DOHH2 (cell line): ENCODE measurements at regions not wholly inside any gene's neighbourhood (a gene's known extent, or its start where the extent isn't known, plus 50 kb on each side); places are given as distances from the start of the nearest gene placed in this dataset.

Experiments
- H3F3A ChIP-seq: fragments of 200-600 bp; sonication (generic), shearing (Covaris generic); 2 replicates; pipeline ENCODE4 v1.6.0; 2016; ENCODE audit warnings: antibody characterized with exemption, mild to moderate bottlenecking; ENCODE audit not compliant: control insufficient read depth, insufficient read depth
- H3K27ac ChIP-seq: fragments of 200-600 bp; sonication (generic); 2 replicates; pipeline ENCODE4 v1.5.1; 2014; ENCODE audit warnings: low read depth, mild to moderate bottlenecking, low read length, moderate library complexity
- H3K27me3 ChIP-seq: fragments of 200-600 bp; sonication (generic); 2 replicates; pipeline ENCODE4 v1.6.1; 2014; ENCODE audit warnings: mild to moderate bottlenecking, low read length, mixed read lengths; ENCODE audit not compliant: control insufficient read depth
- H3K36me3 ChIP-seq: fragments of 200-600 bp; sonication (generic); 2 replicates; pipeline ENCODE4 v1.6.1; 2014; ENCODE audit warnings: mild to moderate bottlenecking, low read length, moderate library complexity, mixed read lengths; ENCODE audit not compliant: control insufficient read depth
- H3K4me1 ChIP-seq: fragments of 200-600 bp; sonication (generic); 2 replicates; pipeline ENCODE4 v1.6.1; 2014; ENCODE audit warnings: mild to moderate bottlenecking, low read length, mixed read lengths; ENCODE audit not compliant: control insufficient read depth
- H3K4me2 ChIP-seq: fragments of 200-600 bp; sonication (generic); 2 replicates; pipeline ENCODE4 v1.6.0; 2014; ENCODE audit warnings: mild to moderate bottlenecking, low read length, moderate library complexity
- H3K4me3 ChIP-seq: fragments of 200-600 bp; sonication (generic); 2 replicates; pipeline ENCODE4 v1.5.1; 2014; ENCODE audit warnings: mild to moderate bottlenecking, low read length, mixed read lengths
- H3K79me2 ChIP-seq: fragments of 200-600 bp; sonication (generic); 2 replicates; pipeline ENCODE4 v1.6.1; 2014; ENCODE audit warnings: mild to moderate bottlenecking, low read length, mixed read lengths; ENCODE audit not compliant: control insufficient read depth
- H3K9me2 ChIP-seq: fragments of 200-600 bp; sonication (generic); replicated peaks from 2 replicates; pipeline ENCODE4 v1.6.1; 2014; ENCODE audit warnings: mild to moderate bottlenecking, low read length, mixed read lengths; ENCODE audit not compliant: control insufficient read depth
- H3K9me3 ChIP-seq: fragments of 200-600 bp; sonication (generic); 2 replicates; pipeline ENCODE4 v1.6.1; 2014; ENCODE audit warnings: antibody characterized with exemption, low read length, mixed read lengths; ENCODE audit not compliant: control insufficient read depth, insufficient read depth
- H4K20me1 ChIP-seq: fragments of 200-600 bp; sonication (generic); 2 replicates; pipeline ENCODE4 v1.6.0; 2014; ENCODE audit warnings: low read depth, mild to moderate bottlenecking, antibody characterized with exemption, low read length, moderate library complexity; ENCODE audit not compliant: control insufficient read depth, insufficient read depth
- EZH2phosphoT487 ChIP-seq: fragments of 200-600 bp; sonication (generic); IDR thresholded peaks from 2 replicates; pipeline ENCODE4 v1.6.1; 2017; ENCODE audit warnings: borderline replicate concordance, mild to moderate bottlenecking, antibody characterized with exemption, low read length, moderate library complexity, mixed read lengths
- TF ChIP-seq, protein P1 (sequence below): fragments of 200-600 bp; sonication (generic); IDR thresholded peaks from one replicate; pipeline ENCODE4 v1.5.1; 2014; ENCODE audit warnings: antibody characterized with exemption, mild to moderate bottlenecking, low read depth, low read length; ENCODE audit not compliant: poor library complexity, severe bottlenecking

DNA sequence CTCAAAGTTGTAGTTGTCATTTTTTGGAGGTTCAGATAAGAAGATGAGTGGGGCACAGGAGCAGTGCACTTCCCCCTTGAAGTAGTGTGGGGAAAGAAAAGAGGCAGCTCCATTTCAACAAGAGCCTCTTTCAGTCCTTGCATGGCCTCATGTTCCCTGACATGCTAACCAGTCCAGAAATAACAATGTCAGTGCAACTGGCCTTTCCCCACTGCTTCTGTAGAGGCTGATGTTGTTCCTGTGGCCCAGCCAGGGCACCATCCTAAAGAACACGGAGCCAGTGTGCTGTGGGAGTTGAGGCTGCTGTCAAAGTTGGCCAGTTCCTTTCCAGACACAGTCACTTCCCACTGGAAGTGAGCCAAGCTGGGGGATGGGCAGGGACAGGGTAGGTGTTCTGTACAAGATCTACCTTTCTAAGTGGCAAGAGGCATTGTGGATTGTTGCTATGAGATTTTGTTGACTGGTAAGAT is 77.7 kb upstream of the SLC38A2 start:
- no peaks in the 10 kb centered on the region for H3K79me2 ChIP-seq
- H3K9me3 ChIP-seq = no peaks in the 10 kb centered on the region
- no peak overlapping the region for H3K27ac ChIP-seq
- no peak overlapping the region for H3K4me3 ChIP-seq
- no peaks in the 10 kb centered on the region for H4K20me1 ChIP-seq
- peaks cover 3% of the 10 kb centered on the region for H3K27me3 ChIP-seq
- H3K4me2 ChIP-seq = no peak overlapping the region
- no peaks in the 10 kb centered on the region for H3K9me2 ChIP-seq
- no peaks in the 10 kb centered on the region for H3F3A ChIP-seq
- no peak for TF ChIP-seq EZH2phosphoT487
- TF ChIP-seq, protein P1, sequence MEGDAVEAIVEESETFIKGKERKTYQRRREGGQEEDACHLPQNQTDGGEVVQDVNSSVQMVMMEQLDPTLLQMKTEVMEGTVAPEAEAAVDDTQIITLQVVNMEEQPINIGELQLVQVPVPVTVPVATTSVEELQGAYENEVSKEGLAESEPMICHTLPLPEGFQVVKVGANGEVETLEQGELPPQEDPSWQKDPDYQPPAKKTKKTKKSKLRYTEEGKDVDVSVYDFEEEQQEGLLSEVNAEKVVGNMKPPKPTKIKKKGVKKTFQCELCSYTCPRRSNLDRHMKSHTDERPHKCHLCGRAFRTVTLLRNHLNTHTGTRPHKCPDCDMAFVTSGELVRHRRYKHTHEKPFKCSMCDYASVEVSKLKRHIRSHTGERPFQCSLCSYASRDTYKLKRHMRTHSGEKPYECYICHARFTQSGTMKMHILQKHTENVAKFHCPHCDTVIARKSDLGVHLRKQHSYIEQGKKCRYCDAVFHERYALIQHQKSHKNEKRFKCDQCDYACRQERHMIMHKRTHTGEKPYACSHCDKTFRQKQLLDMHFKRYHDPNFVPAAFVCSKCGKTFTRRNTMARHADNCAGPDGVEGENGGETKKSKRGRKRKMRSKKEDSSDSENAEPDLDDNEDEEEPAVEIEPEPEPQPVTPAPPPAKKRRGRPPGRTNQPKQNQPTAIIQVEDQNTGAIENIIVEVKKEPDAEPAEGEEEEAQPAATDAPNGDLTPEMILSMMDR = no peak
- H3K36me3 ChIP-seq = no peaks in the 10 kb centered on the region
- no peaks in the 10 kb centered on the region for H3K4me1 ChIP-seq

DNA sequence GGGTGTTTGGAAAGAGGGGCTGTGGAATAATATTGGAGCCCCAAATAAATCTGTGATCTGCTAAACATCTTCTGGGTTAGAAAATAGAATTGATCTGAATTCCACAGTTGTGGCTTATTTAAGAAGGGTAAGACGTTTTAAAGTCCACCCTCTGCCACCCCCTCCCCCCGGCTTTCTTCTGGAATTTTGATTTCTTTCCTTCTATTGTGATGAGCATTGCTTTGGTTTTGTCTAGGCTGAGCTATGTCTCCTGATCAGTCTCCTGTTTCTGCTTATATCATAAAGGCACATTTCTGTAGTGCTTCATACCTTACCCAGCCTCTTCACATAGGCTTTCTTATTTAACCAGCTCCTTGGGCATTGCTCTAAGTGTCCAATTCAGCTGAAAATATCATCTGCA is 77.3 kb upstream of the SLC38A2 start:
- Histone ChIP-seq H3K4me2 (no peak overlapping the region), H3F3A (no peaks in the 10 kb centered on the region), H3K79me2 (no peaks in the 10 kb centered on the region), H3K36me3 (no peaks in the 10 kb centered on the region), H3K9me3 (no peaks in the 10 kb centered on the region), H3K4me3 (no peak overlapping the region), H3K27ac (no peak overlapping the region), H3K9me2 (no peaks in the 10 kb centered on the region), H4K20me1 (no peaks in the 10 kb centered on the region), H3K4me1 (no peaks in the 10 kb centered on the region), H3K27me3 (peaks cover 3% of the 10 kb centered on the region)
- TF ChIP-seq, protein P1 = no peak
- TF ChIP-seq EZH2phosphoT487 = no peak

DNA sequence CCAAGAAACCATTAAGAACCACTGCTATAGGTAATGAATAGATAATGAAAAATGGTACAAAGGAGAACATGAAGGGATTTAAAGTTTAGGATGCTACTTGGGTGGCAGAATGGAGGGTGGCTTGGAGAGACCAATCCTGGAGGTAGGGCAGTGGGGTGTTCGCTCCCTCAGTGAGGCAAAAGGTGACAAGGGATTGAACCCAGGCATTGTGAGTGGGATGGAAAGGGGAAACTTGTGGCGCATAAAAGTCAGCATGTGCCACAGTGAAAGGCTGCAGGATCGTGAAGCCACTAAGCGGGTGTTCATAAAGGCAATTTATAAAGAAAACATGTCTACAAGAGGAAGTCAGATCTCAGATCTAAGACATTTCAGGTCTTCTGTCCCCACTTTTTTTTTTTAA is 76.7 kb upstream of the SLC38A2 start:
- no peaks in the 10 kb centered on the region for H3K79me2 ChIP-seq
- no peaks in the 10 kb centered on the region for H3K9me2 ChIP-seq
- no peaks in the 10 kb centered on the region for H3F3A ChIP-seq
- TF ChIP-seq, protein P1 = no peak
- no peak for TF ChIP-seq EZH2phosphoT487
- no peaks in the 10 kb centered on the region for H3K4me1 ChIP-seq
- no peaks in the 10 kb centered on the region for H3K36me3 ChIP-seq
- no peak overlapping the region for H3K4me3 ChIP-seq
- no peaks in the 10 kb centered on the region for H3K9me3 ChIP-seq
- H3K4me2 ChIP-seq = no peak overlapping the region
- H3K27me3 ChIP-seq = peaks cover 3% of the 10 kb centered on the region
- no peak overlapping the region for H3K27ac ChIP-seq
- no peaks in the 10 kb centered on the region for H4K20me1 ChIP-seq

DNA sequence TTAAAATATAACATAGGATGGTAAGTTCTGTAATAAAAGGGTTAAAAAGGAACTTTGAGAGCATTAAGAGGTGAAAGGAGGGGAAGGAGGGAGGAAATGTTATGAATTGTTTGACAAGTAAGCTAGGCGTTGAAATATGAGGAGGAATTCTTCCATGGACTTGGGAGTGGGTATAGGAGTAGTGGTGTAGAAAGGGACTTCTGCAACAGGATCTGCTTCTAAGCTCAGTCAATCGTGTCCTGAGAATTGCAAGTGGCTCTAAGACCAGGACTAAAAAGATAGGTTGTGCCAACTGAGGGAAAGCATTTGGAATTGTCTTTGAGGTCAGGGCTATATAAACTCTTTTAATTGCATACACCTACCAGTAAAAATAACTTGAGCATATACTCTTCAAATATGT is 74.1 kb upstream of the SLC38A2 start:
- Histone ChIP-seq H3K9me3 (no peaks in the 10 kb centered on the region), H3K4me3 (no peak overlapping the region), H3K27me3 (peaks cover 7% of the 10 kb centered on the region), H3K36me3 (no peaks in the 10 kb centered on the region), H3F3A (no peaks in the 10 kb centered on the region), H3K27ac (no peak overlapping the region), H3K4me2 (no peak overlapping the region), H3K79me2 (no peaks in the 10 kb centered on the region), H4K20me1 (no peaks in the 10 kb centered on the region), H3K4me1 (no peaks in the 10 kb centered on the region), H3K9me2 (no peaks in the 10 kb centered on the region)
- TF ChIP-seq, protein P1 = no peak
- TF ChIP-seq EZH2phosphoT487 = no peak
